Motor neuron (in vitro differentiated cells): ENCODE measurements at regions not wholly inside any gene's neighbourhood (a gene's known extent, or its start where the extent isn't known, plus 50 kb on each side); places are given as distances from the start of the nearest gene placed in this dataset.

Source experiments
- ATAC-seq, 8 experiments: fragments of 200-7000 bp; cut with Tn5 transposase; replicated peaks in 6 of 8; 2 replicates each; pipeline ENCODE4 v1.8.0; 2021; ENCODE audit warnings: mild to moderate bottlenecking in 8 of 8, moderate library complexity in 8 of 8
- H3K27ac ChIP-seq, 2 donors: fragments of 250-450 bp; sonication (Bioruptor Pico); 2 replicates each; pipeline ENCODE4 v1.9.0; 2021; ENCODE audit warnings: antibody characterized with exemption in 2 of 2, mild to moderate bottlenecking in 2 of 2, moderate library complexity in 1 of 2
- H3K4me1 ChIP-seq, 2 donors: fragments of 250-450 bp; sonication (Bioruptor Pico); replicated peaks in 1 of 2; 2 replicates each; pipeline ENCODE4 v1.6.1; 2021; ENCODE audit warnings: antibody characterized with exemption in 2 of 2, mild to moderate bottlenecking in 2 of 2, moderate library complexity in 1 of 2
- H3K4me3 ChIP-seq, 5 donors: fragments of 250-450 bp; sonication (Bioruptor Pico); 2 replicates each; pipeline ENCODE4 v1.9.0; 2021; ENCODE audit warnings: antibody characterized with exemption in 5 of 5, mild to moderate bottlenecking in 5 of 5, moderate library complexity in 4 of 5
- WGBS, 10 experiments: fragments of 450-650 bp; shearing (Covaris generic); methylation state at CpG; one replicate each; pipeline ENCODE4 v1.0.0; 2022; 5-methylcytosine and 5-hydroxymethylcytosine counted together
- in situ Hi-C, 9 experiments: fragments of 400-800 bp; cut with MboI; loops; one replicate each; pipeline ENCODE4 v1.15.0; 2021; ENCODE audit warnings: low sequenced_read_pairs in 9 of 9, low pct_unique_long_range_greater_than_20kb in 2 of 9; ENCODE audit not compliant: unreplicated experiment in 9 of 9

GRCh38 chr1:115184260-115184950 is 95.1 kb upstream of the TSPAN2 start:
- Histone ChIP-seq H3K4me1 (peaks cover 0 to 4% of the 10 kb centered on the region in 2 donors), H3K27ac (no peak overlapping the region), H3K4me3 (no peak overlapping the region)
- ATAC-seq = peak in 1 of 8 experiments; percentile 59
- 32 to 80% (median 51%) methylated on average over 3 to 5 of the region's 5 CpGs; no CpG with 5 or more reads in 2 of the 10 experiments for WGBS, 10 experiments
- in situ Hi-C loops = no loop called here

GRCh38 chr1:115183721-115184259 is 94.5 kb upstream of the TSPAN2 start:
- 24 to 79% (median 55%) methylated on average over 2 to 8 of the region's 8 CpGs for WGBS, 10 experiments
- H3K27ac ChIP-seq = no peak overlapping the region
- no peak overlapping the region for H3K4me3 ChIP-seq
- H3K4me1 ChIP-seq = peaks cover 0 to 4% of the 10 kb centered on the region in 2 donors
- no peak for ATAC-seq
- in situ Hi-C loops = no loop called here

GRCh38 chr1:115183158-115183557 is 93.9 kb upstream of the TSPAN2 start:
- no peak for ATAC-seq
- in situ Hi-C loops = no loop called here
- 89 to 96% (median 92%) methylated on average over 3 to 6 of the region's 6 CpGs; no CpG with 5 or more reads in 4 of the 10 experiments for WGBS, 10 experiments

GRCh38 chr1:115182012-115182715 is 92.9 kb upstream of the TSPAN2 start:
- in situ Hi-C loops = no loop called here
- WGBS, 10 experiments = 55 to 93% (median 68%) methylated on average over 3 to 7 of the region's 7 CpGs

More at GRCh38 chr1:115183158-115183557, 93.9 kb upstream of the TSPAN2 start:
- no peak overlapping the region for H3K27ac ChIP-seq
- H3K4me1 ChIP-seq = peaks cover 0 to 4% of the 10 kb centered on the region in 2 donors
- no peak overlapping the region for H3K4me3 ChIP-seq

GRCh38 chr1:115181231-115181630 is 91.9 kb upstream of the TSPAN2 start:
- no peak for ATAC-seq
- WGBS, 10 experiments = 40 to 100% (median 93%) methylated on average over 1 to 4 of the region's 4 CpGs; no CpG with 5 or more reads in 3 of the 10 experiments
- Histone ChIP-seq H3K4me3 (no peak overlapping the region), H3K27ac (no peak overlapping the region), H3K4me1 (peaks cover 0 to 4% of the 10 kb centered on the region in 2 donors)
- in situ Hi-C loops = no loop called here

More at GRCh38 chr1:115182012-115182715, 92.9 kb upstream of the TSPAN2 start:
- no peak for ATAC-seq
- Histone ChIP-seq H3K4me1 (peaks cover 0 to 4% of the 10 kb centered on the region in 2 donors), H3K4me3 (no peak overlapping the region), H3K27ac (no peak overlapping the region)

DNA sequence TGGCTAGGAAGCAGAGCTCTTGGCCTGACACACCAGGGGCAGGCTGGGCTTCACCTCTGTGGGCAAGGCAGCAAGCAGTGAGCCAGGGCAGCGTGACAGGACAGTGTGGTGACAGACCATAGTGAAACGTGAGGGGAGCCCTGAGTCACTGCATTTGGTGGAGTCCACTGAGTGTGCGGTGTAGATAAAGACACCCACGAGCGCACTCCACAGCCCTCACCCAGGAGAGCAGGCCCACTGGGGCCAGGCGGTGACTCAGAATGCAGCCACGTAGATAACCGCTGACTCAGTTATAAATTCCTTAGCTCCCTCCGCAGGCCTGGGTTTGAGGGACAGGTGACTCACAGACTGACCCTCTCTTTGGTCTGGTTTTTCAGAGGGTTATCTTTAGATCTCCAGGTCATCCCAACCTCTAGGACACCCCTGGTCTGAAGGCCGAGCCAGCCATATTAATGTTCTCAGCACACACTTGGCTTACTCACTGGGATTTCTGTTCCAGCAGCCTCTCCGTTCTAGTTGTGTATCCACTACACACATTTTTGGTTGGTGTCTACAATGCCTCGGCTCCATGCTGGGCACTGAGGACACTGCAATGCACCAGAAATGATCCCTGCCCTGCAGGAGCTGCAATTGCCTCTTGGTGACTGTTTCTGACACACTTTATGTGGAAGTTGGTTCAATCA is 90.2 kb upstream of the TSPAN2 start:
- peak in 2 of 8 experiments; percentile 87 to 90 for ATAC-seq
- Histone ChIP-seq H3K27ac (no peak overlapping the region), H3K4me3 (no peak overlapping the region), H3K4me1 (peaks cover 0 to 4% of the 10 kb centered on the region in 2 donors)
- in situ Hi-C loops = no loop called here
- WGBS, 10 experiments = 0 to 100% (median 59%) methylated on average over 1 to 9 of the region's 12 CpGs; no CpG with 5 or more reads in 2 of the 10 experiments

DNA sequence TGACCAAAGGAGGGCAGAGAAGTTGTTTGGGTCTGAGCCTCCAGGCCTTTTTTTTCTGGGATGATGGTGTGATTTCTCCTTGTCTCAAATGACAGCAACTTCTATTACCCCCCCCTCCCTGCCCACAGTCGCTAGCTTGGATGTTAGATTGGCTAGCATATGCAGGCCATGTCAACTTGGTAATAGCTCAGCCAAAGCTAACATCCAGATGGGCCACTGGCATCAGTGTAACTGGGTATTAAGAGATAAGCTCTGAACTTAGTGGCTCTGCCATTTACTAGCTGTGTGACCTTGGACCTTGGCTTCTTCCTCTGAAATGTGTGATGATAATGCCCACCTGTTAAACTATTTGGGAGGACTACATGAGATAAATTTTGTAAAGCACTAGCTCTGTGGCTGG is 86.9 kb upstream of the TSPAN2 start:
- no peak overlapping the region for H3K4me3 ChIP-seq
- in situ Hi-C loops = no loop called here
- H3K27ac ChIP-seq = no peak overlapping the region
- H3K4me1 ChIP-seq = no peaks in the 10 kb centered on the region
- no peak for ATAC-seq
- WGBS, 10 experiments = 20 to 89% (median 50%) methylated on average over 1 of the region's 1 CpG; no CpG with 5 or more reads in 5 of the 10 experiments

GRCh38 chr1:115175596-115175995 is 86.3 kb upstream of the TSPAN2 start:
- in situ Hi-C loops = no loop called here
- Histone ChIP-seq H3K4me1 (no peaks in the 10 kb centered on the region), H3K27ac (no peak overlapping the region), H3K4me3 (no peak overlapping the region)
- 33 to 75% (median 47%) methylated on average over 1 to 2 of the region's 2 CpGs; no CpG with 5 or more reads in 5 of the 10 experiments for WGBS, 10 experiments
- ATAC-seq = no peak

- 75 to 100% (median 89%) methylated on average over 1 of the region's 1 CpG; no CpG with 5 or more reads in 3 of the 10 experiments for WGBS, 10 experiments
- no peak overlapping the region for H3K27ac ChIP-seq
- in situ Hi-C loops = no loop called here
- no peak overlapping the region for H3K4me3 ChIP-seq
- H3K4me1 ChIP-seq = no peaks in the 10 kb centered on the region
- ATAC-seq = no peak
These were observed 83.8 kb upstream of the TSPAN2 start for GRCh38 chr1:115173151-115173550.

- 8 to 71% (median 43%) methylated on average over 1 to 2 of the region's 2 CpGs for WGBS, 10 experiments
These were observed 83.0 kb upstream of the TSPAN2 start for GRCh38 chr1:115172270-115172669.

DNA sequence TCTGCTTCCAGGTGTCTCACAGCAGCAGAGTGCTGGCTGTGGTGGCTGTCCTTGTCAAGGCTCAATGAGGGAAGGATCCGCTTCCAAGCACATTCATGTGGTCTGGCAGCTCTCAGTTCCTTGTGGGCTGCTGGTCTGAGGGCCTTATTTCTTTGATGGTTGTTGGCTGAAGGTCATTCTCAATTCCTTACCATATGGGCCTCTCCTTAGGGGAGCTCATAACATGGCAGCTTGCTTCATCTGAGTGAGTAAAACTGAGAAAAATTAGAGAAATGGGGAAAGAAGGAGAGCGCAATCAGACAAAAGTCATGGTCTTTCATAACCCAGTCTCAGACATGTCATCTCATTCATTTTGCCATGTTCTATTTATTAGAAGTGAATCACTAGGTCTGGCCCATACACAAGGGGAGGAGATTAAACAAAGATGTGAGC is 81.7 kb upstream of the TSPAN2 start:
- no peak overlapping the region for H3K4me3 ChIP-seq
- in situ Hi-C loops = no loop called here
- WGBS, 10 experiments = 33 to 95% (median 80%) methylated on average over 1 to 2 of the region's 2 CpGs; no CpG with 5 or more reads in 2 of the 10 experiments
- H3K4me1 ChIP-seq = no peaks in the 10 kb centered on the region
- no peak for ATAC-seq
- no peak overlapping the region for H3K27ac ChIP-seq

More at GRCh38 chr1:115172270-115172669, 83.0 kb upstream of the TSPAN2 start:
- ATAC-seq = no peak
- no peaks in the 10 kb centered on the region for H3K4me1 ChIP-seq
- H3K27ac ChIP-seq = no peak overlapping the region
- in situ Hi-C loops = no loop called here
- no peak overlapping the region for H3K4me3 ChIP-seq

DNA sequence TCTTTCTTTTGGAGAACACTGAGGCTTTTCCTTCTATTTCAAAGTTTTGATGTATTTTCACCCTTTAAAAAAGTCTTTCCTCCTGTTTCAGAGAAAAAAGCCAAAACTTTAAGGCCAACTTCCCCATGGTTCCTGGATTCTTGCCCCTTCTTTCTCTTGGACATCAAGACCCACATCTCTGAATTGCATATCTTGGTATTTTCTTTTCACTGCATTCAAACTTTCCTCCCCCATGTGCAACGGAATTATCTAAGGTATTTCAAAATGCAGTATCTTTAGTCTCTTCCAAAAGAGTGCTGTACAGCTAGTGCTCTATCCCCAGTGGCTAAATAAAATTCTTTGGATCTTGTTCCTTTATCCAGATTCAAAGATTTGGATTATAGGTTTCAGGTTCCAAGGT is 81.1 kb upstream of the TSPAN2 start:
- Histone ChIP-seq H3K4me3 (no peak overlapping the region), H3K4me1 (no peaks in the 10 kb centered on the region), H3K27ac (no peak overlapping the region)
- ATAC-seq = no peak
- in situ Hi-C loops = no loop called here
- 60 to 75% (median 68%) methylated on average over 1 of the region's 1 CpG; no CpG with 5 or more reads in 6 of the 10 experiments for WGBS, 10 experiments

- no peaks in the 10 kb centered on the region for H3K4me1 ChIP-seq
- no peak for ATAC-seq
- WGBS, 10 experiments = 45 to 100% (median 74%) methylated on average over 1 to 4 of the region's 4 CpGs
- in situ Hi-C loops = no loop called here
- no peak overlapping the region for H3K4me3 ChIP-seq
- no peak overlapping the region for H3K27ac ChIP-seq
These were observed 78.7 kb upstream of the TSPAN2 start for GRCh38 chr1:115168026-115168425.
